ENCODE measurements at regions not wholly inside any gene's neighbourhood (a gene's known extent, or its start where the extent isn't known, plus 50 kb on each side); places are given as distances from the start of the nearest gene placed in this dataset.

GRCh38 chr2:67341336-67341735 is 55.8 kb upstream of the ETAA1 start:
- no peak for TF ChIP-seq CTCF (IDR thresholded peaks at IDR 0.05; ENCODE audit: poor library complexity, severe bottlenecking)
- no peak for TF ChIP-seq EZH2 (IDR thresholded peaks at IDR 0.05; ENCODE audit: borderline replicate concordance, insufficient read depth, low read length, poor library complexity, severe bottlenecking)
- no peak for TF ChIP-seq TAF1 (IDR thresholded peaks at IDR 0.05; ENCODE audit: low read depth)
- no peak for TF ChIP-seq EP300 (conservative IDR thresholded peaks at IDR 0.05; ENCODE audit: poor library complexity, severe bottlenecking)
